ENCODE measurements at regions not wholly inside any gene's neighbourhood (a gene's known extent, or its start where the extent isn't known, plus 50 kb on each side); places are given as distances from the start of the nearest gene placed in this dataset.

DNA sequence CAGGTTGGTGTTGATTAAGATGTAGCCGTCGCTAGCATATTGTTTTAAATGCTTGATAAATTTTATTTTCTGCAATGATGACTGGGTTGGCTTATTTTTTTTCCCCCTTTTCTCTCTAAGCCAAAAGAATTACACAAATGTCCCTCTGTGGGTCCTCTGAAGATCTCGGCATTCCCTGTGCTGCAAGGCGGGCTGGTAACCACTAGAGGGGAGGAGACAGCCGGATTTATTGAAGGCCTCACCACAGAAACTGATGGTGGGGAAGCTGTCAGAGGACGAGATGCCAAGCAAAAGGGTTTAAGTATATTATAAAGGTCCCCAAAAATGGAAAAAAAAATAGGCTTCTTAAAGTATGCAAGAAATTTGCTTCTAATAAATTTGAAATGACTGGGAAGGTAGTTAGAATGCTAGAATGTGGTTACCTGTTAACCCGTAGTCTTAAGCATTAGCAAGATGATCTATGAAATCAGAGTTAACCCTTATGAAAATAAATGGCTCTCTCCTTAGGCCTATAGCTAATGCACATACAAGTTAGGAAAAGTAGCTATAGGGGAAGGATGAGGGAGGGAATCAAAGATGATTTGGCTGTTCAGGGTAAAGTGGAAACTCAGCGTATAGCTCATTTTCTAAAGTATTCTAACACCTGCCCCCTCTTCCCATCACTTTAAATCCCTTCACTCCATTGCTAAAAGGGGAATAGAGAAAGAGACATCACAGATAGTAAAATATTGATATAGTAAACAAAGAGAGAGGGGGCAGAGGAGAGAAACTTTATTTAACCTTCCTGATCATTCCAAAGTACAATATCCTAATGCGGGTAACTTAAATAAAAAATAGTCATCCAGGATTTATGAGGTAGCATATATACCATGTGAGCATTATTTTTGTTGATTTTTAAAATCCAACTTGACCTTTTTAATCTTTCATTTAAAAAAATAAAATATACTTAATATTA, 894.5 kb upstream of the POU3F3 start:
- DNase-seq (ENCODE audit: low read depth in 3 of 3), result no peak

DNA sequence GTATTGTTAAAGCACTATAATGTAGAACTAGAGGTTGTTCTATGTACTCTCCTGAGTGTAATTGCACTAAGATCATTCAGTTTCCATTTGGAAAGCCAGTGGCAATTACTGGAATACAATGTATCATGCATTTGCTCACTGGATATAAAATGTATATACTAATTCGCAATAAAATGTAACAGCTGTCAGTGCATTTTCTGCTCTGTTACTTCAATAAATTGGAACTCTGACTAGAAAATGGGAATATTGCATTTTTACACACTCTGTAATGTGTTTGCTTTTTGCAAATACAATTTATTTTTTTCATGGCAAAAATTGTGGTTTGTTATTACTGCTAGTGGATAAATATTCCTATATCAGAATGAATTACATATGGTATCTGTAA, 893.8 kb upstream of the POU3F3 start:
- no peak for DNase-seq (ENCODE audit: low read depth in 3 of 3)

DNA sequence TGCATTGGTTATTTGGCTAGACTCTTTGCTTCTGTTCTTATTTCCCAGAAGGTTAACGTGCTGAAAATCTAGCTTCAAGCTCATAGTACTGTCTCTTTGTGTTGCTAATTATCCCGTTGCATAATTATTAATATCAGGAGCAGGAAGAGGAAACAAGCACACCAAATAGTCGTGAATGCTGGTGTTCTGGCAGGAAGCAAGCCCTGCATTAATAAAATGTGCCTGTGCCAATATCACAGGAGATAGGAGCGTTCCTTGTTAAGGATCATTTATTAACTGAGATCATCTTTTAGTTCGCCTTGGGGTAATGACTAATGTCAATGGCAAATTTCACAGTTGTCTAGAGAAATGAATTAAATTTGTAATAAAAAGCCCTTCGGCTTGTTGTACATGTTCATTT, 893.0 kb upstream of the POU3F3 start:
- DNase-seq (ENCODE audit: low read depth in 3 of 3), result no peak

DNA sequence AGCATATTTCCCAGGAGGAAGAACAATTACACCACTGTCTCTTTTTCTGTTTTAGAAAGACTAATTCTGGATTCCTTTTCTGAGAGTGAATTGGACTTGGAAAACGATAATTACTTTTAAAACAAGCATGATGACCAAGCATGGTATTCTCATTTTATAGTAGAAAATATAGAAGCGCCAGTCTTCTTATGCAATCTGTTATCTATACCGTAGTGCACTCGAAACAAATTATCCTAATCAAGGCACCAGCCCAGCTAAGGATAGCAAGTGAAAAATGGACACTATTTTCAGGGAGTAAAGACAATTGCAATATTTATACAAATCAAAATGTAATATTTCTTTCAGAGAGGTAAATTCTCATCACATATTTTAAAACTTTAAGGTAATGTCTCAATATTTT, 892.1 kb upstream of the POU3F3 start:
- no peak for DNase-seq (ENCODE audit: low read depth in 3 of 3)

DNA sequence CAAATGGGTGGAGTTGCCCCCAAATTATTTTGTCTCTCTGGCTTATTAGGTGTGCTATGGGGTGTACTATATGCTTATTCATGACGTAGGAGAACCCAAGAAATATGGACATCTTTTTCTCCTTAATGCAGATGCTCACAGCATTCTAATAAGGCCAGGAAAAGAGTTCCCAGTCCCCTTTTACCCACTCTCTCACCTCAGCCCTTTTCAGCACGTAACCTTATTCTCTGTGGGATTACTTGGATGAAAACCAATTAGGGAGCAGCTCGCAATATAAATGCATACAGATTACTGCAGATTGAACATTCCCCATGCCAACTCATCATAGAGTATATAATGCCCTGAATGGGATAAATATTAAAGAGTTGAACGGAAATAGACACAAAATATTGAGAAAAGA, 891.2 kb upstream of the POU3F3 start:
- DNase-seq (ENCODE audit: low read depth in 3 of 3), result no peak

DNA sequence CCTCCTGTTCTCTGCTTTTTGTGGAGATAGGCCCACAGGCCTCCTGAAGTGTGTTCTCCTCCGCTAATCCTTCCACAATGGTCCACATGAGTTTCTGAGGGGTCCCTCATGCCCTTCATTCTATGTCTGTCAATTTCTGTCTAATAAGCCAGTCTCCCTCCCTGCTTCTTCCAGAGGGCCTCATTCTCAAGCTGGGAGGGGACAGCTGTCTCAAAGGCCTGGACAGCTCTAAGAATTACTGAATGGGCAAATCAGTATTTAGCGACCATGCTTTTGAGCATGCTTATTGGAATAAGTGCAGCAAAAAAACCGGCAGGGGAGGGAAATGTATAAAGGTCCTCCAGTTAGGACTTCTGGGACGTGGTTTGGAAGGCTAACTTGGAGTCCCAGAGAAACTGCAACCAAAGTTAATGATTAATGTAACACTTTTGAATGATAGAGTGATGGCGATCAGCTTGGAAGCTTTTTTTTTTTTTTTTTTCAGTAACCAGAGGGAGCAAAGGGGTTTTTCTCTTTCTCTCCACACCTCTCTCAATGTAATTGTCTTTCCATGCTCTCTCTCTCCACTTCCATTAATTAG, 890.7 kb upstream of the POU3F3 start:
- DNase-seq (ENCODE audit: low read depth in 3 of 3), result no peak

DNA sequence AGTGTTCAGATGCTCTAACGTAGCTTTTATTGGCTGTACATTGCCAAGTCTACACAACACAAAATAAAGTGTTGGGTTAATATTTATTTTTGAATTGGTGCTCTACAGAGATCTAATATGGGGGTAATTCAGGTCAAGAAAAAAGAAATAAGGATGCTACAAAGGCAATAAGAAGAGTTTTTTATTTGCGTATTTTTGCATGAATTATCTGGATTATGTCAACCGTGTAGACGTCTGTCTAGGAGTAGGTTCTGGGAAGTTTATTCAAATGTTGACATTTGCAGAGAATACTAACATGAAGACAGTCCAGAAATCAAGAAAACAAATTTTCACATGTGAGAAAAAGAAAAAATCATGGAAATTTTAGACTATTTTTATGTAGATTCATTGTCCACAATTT, 876.7 kb upstream of the POU3F3 start:
- DNase-seq (ENCODE audit: low read depth in 3 of 3), result no peak

DNA sequence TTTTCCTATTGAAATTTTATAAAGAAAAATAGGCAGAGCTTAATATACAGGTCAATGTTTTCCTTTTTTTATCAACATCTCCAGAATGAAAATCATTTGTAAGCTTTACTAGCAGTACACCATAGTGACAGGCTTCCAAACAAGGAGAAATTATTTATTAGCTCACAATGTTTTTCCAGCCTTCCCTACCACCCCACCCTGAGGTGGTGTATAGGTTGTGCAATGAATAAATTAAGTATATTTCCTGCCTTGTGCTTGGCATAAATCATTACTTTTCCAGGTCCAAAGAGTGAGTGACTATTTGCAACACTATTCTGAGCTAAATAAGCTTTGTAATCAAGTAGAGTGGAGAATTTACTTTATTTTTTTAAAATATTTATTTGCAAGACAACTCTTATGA, 876.2 kb upstream of the POU3F3 start:
- no peak for DNase-seq (ENCODE audit: low read depth in 3 of 3)

DNA sequence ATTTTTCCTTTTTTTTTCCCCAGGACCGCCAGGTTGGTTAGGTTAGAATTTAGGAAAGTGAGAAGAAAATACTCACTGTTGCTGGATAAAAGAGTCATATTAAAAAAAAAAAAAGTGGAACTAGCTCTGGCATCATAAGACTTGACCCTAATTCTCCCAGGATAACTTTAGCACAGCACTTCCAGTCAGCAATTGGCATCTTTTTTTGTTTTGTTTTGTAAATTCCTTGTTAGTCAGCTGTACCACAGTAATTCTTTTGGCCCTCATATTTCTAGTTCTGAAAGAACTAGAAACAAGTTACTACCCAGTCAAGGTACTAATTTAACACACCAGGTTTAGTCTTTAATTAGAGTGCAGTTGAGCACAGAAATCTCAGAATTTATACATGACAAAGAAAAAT, 873.5 kb upstream of the POU3F3 start:
- no peak for DNase-seq (ENCODE audit: low read depth in 3 of 3)

DNA sequence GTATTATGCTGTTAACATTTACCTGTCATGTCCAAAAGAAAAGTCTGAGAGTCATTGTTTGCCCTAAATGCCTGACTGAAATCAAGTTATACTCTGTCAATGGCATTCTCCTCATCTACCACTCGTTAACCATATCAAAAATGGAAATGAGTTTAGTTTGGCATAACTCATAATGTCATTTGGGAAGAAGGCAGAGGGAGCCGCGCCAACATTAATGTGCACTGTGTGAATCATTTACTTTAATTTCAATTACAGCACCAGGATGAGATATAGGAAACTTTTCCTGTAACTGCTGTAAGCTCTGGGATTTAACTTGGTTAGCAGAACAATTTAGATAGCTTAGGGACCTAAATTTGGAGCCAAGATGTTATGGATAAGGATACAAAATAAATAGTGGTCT, 871.2 kb upstream of the POU3F3 start:
- no peak for DNase-seq (ENCODE audit: low read depth in 3 of 3)

DNA sequence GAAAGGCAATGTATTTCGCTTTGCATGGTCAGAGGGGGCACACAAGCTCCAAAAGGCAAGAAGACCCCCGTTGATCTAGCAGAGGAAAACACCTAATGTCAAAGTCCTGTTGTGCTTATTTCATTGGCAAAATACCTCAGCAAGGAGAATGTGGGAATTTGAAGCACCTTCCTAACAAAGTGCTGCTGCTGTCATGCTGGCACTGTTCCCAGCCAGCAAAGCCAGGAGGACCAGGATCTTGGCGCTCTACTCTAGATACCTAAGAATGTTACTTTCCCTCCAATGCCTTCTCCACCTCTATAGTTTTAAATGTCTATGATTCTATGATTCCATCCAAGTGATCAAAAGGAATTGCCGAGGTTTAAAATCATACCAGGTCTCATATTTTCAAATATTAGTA, 867.9 kb upstream of the POU3F3 start:
- no peak for DNase-seq (ENCODE audit: low read depth in 3 of 3)

DNA sequence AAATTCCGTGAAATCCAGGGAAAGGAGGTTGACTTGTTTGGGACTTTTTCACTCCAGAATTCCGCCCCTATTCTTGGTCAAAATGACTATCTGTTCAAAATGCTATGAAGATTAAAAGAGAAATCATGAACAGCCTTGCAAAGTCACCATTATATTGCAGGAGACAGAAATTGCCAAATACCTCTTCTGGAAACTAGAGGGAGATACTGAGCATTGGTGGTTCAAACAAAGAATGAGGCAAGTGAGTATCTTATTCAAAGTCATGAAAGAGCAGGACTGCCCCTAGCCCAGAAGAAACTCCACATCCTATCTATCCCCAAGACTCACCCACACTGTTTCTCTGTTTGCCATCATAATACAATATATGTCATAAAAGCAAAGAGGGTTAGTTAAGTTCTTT, 862.3 kb upstream of the POU3F3 start:
- no peak for DNase-seq (ENCODE audit: low read depth in 3 of 3)

DNA sequence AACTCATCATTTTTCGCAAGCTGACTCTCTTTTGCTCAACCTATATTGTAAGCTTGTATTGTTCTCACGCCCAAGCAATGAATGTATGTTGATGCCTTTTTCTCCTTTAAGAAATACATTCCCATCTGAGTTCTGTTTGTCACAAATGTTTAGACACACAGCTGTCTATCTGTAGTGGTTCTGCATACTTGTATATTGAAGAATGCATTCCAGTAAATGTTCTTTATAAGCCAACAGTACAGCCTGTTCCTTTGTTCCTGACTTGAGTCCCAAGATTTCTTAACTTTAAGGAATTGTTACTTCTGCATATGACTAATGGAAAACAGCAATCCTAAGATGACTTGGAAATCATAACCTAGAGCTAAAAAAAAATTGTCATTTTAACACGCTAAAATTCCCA, 849.1 kb upstream of the POU3F3 start:
- DNase-seq (ENCODE audit: low read depth in 3 of 3), result no peak

DNA sequence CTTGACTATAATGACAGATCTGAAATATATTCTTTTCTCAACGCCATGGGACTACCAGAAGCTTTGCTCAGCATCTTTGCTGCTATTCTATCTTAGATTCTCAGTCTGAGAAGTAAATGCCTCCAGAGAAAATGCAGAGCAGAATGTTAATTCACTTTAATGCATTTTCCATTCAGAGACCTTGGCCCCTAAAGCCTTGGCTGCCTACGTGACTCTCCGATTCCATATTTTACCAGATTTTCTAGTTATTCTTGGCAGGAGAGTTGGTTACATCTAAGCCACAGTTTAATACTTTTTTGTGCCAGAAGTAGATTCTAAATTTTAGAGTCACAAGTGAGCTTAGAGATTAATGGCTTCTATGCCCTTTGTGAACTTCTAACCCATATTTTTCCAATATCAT, 837.1 kb upstream of the POU3F3 start:
- no peak for DNase-seq (ENCODE audit: low read depth in 3 of 3)

DNA sequence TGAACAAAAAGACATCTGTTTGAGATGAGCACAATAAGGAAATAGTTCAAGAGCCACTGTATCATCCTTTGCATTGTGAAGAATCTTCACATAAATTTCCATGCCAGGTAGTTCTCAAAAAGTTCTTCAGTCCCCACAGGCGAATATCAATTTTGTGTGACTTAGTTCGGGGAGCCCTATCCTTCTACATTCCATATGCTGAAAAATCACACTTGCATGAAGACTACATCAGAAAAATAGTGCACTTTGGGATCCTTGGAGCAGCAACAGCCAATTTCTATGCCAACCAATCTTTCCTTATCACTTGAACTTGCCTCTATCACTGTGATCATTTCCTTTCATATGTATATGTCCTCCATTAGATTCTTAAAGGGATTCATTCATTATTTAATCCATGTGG, 830.6 kb upstream of the POU3F3 start:
- no peak for DNase-seq (ENCODE audit: low read depth in 3 of 3)

DNA sequence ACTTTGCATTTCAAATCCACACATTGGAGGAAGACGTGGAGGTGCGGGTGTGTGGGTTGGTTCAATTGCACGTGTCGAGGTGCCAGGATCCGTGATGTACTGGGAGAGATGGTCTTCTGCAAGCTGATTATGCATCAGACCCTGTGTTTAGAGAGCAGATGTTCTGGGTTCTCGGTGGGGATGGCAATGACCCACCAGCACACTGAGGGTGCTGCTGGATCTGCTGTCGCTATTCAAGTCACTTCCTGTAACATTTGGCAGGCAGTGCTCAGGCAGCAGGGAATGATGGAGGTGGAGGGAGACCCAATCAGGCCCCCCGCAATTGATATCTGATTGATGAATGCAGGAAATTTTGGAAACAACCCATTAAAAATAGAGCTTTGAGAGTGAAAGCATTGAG, 830.1 kb upstream of the POU3F3 start:
- DNase-seq (ENCODE audit: low read depth in 3 of 3), result no peak

DNA sequence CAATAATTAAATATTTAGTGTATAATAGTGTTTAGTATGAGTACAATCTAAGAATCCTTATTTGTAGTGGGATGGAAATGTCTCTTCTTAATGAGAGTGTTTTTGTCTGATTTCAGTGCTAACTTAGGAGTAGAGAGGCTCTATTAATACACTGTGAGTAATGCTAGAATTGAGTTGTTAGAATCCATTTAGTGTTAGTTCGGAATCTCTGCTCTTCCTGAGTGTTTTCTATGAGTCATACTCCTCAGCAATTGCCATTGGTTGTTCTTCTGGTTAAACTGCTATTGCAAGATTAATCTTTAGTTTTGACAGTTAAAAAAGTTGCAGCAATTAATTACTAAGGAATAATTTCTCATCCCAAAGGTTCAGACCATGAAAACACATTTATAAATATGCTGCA, 828.6 kb upstream of the POU3F3 start:
- DNase-seq (ENCODE audit: low read depth in 3 of 3), result no peak

DNA sequence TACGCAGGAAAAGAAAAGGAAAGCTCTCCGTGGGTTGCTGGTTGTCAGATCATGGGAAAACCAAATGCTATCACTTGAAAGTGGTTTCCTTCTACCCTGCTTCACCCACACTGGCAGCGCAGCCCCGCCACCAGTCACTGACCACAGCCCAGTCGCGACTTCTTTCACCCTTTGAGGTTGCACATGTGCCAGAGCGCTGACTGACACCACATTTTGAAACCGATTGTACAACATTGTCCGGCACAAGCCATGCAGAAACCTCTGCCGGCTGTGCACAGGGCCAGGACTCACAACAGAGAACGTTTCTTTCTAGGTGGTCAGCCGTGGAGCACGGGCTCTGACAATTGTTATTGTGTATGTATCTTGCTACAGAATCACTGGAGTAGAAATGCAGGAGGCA, 827.2 kb upstream of the POU3F3 start:
- no peak for DNase-seq (ENCODE audit: low read depth in 3 of 3)

DNA sequence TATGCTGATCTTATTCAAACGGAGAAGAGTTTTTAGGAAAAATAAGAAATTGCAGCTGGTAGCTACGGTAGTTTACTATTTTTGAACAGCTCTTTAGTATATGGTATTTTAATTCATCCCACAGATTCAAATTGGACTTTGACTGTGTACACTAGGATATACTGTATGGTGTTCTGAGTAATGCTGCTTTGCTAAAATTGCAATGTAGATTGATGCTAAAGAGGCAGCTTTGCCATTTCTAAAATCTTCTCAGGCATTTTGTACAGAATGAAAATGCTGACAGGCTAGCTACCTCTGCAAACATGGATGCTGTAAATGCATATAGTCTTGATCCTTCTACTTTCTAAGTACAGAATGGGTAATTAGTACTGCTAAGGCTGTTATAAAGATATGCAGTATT, 826.6 kb upstream of the POU3F3 start:
- no peak for DNase-seq (ENCODE audit: low read depth in 3 of 3)

DNA sequence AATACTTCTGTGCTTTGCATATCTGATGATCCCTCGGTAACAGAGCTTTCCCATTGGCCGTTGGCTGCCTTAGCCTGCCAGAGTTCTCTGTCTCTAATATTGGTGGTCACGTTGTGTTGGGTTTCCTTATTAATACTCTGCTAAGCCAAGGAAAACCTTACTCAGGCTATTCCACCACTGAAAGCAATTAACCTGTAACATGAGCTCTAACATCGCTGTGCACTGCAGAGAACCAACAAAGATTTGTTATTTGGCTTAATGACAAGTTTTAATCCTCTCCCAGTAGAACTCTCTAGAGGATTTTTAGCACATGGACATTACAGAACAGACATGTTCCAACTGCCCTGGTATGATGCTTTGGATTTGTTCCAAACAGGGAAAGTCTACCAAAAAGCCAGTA, 825.9 kb upstream of the POU3F3 start:
- no peak for DNase-seq (ENCODE audit: low read depth in 3 of 3)

DNA sequence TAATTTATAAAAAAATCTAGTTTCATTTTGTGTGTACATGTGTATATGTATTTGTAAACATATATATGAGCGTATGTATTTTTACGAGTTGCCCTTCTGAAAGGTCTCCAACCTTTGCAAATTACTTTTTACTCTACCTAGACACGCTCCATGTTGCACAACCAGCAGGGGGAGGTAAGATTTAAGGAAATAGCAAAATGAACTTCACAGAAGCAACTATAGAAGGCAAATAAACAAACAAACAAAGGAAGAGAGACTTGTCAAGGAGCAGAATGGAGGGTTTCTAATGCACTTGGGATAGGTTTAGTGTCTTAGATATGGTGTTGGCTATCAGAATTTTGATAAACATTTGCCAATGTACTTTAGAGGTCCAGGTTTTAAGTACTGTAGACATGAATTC, 820.5 kb upstream of the POU3F3 start:
- DNase-seq (ENCODE audit: low read depth in 3 of 3), result no peak

DNA sequence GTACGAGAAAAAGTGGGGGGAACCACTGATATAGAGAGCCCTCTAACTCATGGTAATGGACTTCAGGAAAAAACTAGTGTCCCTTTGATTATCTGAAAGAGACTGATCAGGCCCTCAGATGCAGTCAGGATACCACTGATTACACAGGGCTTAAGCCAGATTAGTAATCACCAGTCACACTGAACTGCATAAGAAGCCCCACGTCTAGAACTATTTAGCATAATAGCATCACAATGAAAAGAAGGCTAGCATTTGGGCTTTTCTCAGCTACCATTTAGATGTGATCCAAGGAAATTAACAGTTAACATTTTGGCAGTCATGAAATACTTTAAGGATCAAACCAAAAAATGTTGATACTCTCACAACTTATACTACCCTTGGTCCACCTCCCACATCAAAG, 813.1 kb upstream of the POU3F3 start:
- no peak for DNase-seq (ENCODE audit: low read depth in 3 of 3)

DNA sequence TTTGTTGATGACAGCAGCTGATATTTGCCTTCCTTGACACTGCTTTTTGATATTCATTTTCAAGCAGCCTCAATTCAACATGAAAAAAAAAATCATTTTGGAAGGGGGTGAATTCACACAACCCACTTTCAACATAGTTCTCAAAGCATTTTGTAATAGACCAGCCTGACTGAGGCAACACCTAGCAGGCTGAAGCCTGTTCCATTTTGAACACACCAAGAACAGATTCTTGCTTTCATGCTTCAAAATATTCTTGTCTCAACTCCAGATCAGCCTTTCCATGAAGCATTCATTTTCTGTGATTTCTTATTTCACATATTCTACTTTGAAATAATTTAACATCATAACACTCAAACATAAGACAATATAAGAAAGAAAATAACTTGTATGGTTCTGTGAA, 812.6 kb upstream of the POU3F3 start:
- no peak for DNase-seq (ENCODE audit: low read depth in 3 of 3)

DNA sequence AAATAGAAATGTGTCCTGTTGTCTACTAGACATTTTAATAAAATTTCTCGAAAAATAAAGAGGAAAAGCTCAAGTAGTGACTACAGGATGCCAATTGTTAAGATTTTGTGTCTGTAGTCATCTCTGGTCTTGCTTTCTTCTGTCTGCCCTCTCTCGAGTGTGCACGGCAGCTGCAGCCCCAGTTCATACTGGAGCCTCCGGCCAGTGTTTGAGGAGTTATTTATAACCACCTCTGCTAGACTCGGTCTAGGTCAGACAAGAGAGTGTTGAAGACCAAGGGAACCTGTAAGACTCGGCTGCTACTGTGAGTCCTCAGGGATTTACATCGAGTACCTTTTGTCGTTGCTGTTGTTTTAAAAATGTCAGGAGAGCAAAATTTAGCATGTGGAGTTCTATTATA, 810.1 kb upstream of the POU3F3 start:
- DNase-seq (ENCODE audit: low read depth in 3 of 3), result no peak
